HG03045 (cell line): ENCODE measurements at regions not wholly inside any gene's neighbourhood (a gene's known extent, or its start where the extent isn't known, plus 50 kb on each side); places are given as distances from the start of the nearest gene placed in this dataset.
"Not testable (repeated sequence)": the region's sequence is repeated elsewhere in the genome, so short reads cannot be mapped to it uniquely, and the experiment has no call there.

Experiments used
- ATAC-seq: cut with Tn5 transposase; IDR thresholded peaks from one replicate; pipeline ENCODE4 v1.9.1; 2021; ENCODE audit warnings: mild to moderate bottlenecking, moderate library complexity; ENCODE audit not compliant: unreplicated experiment

- not testable (repeated sequence) for ATAC-seq
Measured at GRCh38 chr2:5629510-5629909, 62.7 kb upstream of the SOX11 start.

DNA sequence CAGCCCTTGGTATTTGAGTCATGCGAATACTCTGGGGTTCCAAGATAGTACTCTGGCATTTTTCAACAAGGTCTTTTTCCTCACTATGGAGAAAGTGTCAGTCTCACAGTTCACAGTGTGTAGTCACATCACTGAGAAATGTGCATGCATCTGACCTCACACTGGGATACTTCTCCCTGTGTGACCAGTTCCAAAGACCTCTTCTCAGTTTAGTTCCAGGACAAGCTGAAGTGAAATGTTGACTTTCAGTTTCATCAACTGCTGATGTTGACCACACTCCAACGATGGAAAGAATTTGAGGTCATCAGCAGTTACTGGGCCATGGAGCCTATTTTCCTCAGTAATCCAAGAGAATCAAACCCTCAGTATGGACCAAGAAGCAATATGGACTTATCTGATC is 55.1 kb upstream of the SOX11 start:
- ATAC-seq: not testable (repeated sequence)
